Neutrophil (primary cell): ENCODE measurements at regions not wholly inside any gene's neighbourhood (a gene's known extent, or its start where the extent isn't known, plus 50 kb on each side); places are given as distances from the start of the nearest gene placed in this dataset.

Experiments used
- H3K27ac ChIP-seq: fragments of 200-600 bp; sonication (generic); 2 replicates; pipeline ENCODE4 v1.5.1; 2016; ENCODE audit warnings: mild to moderate bottlenecking, moderate library complexity
- H3K27me3 ChIP-seq: fragments of 200-600 bp; sonication (generic); 2 replicates; pipeline ENCODE4 v1.6.0; 2016; ENCODE audit warnings: mild to moderate bottlenecking
- H3K36me3 ChIP-seq: fragments of 200-600 bp; sonication (generic); 2 replicates; pipeline ENCODE4 v1.5.1; 2017
- H3K4me1 ChIP-seq, 2 experiments: fragments of 200-600 bp in 1 of 2; sonication (generic) in 1 of 2; 1 replicate in 1 of 2; 2 replicates in 1 of 2; pipeline versions ENCODE4 v1.5.1 to v1.6.1; 2013 to 2016; ENCODE audit warnings: low read depth in 1 of 2, low read length in 1 of 2, mild to moderate bottlenecking in 1 of 2, moderate library complexity in 1 of 2; ENCODE audit not compliant: control insufficient read depth in 1 of 2, insufficient read depth in 1 of 2
- H3K4me3 ChIP-seq, 2 experiments: fragments of 200-600 bp in 1 of 2; sonication (generic) in 1 of 2; 1 replicate in 1 of 2; 2 replicates in 1 of 2; pipeline ENCODE4 v1.5.1; 2013 to 2016; ENCODE audit warnings: low read depth in 1 of 2, low read length in 1 of 2, mild to moderate bottlenecking in 1 of 2, moderate library complexity in 1 of 2
- H3K9me3 ChIP-seq: fragments of 200-600 bp; sonication (generic); 2 replicates; pipeline ENCODE4 v1.5.1; 2016
- CTCF ChIP-seq: fragments of 200-600 bp; sonication (generic); IDR thresholded peaks from 2 replicates; pipeline ENCODE4 v1.5.1; 2016; ENCODE audit warnings: antibody characterized with exemption

- H3K4me1 ChIP-seq, result no peaks in the 10 kb centered on the region
- no peak overlapping the region for H3K4me3 ChIP-seq
- TF ChIP-seq CTCF, result no peak
- no peak overlapping the region for H3K27ac ChIP-seq
- H3K27me3 ChIP-seq, result no peaks in the 10 kb centered on the region
- H3K36me3 ChIP-seq, result no peaks in the 10 kb centered on the region
- H3K9me3 ChIP-seq, result no peaks in the 10 kb centered on the region
Observed at GRCh38 chr2:6312367-6312766, 553.3 kb downstream of the CMPK2 start.

DNA sequence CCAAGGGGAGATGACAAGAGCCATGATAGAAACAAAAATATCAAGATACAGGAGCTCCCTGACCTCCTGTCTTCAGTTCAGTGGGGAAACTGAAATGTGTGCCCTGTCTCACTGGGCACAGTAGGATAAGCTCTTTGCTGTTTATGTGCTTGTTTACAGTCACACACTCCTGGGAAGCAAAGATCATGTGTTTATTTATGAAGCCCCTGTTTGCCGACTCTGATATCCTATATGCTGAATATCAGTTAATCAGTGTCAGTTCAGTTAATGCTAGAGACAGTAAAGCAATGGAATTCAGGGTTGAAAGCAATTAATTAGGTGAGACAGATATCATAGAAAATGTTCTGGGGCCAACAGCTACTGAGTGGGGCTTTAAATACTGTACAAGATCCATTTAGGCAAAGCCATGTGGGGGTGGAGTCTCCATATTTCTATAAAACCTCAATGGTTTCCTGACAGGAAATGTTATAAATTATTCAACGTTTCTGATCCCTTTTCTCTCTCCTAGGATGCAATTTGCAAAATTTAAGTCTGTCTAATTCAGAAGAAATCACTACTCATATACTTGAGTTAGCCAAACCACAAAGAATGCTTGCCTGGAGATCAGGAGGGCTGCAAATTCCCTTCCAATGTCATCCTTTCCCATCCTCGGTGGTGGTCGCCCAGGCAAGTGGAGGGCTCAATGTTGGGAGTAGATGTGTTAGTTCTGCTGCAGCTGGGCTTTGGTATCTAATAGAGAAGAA, 551.3 kb downstream of the CMPK2 start:
- Histone ChIP-seq H3K36me3 (no peaks in the 10 kb centered on the region), H3K27ac (no peak overlapping the region)
- no peak for TF ChIP-seq CTCF

GRCh38 chr2:6325616-6326015, 540.1 kb downstream of the CMPK2 start:
- no peak overlapping the region for H3K27ac ChIP-seq
- TF ChIP-seq CTCF, result no peak

More for the DNA sequence above, 551.3 kb downstream of the CMPK2 start:
- Histone ChIP-seq H3K9me3 (no peaks in the 10 kb centered on the region), H3K4me1 (no peaks in the 10 kb centered on the region), H3K4me3 (no peak overlapping the region), H3K27me3 (no peaks in the 10 kb centered on the region)

GRCh38 chr2:6326958-6327357, 538.7 kb downstream of the CMPK2 start:
- Histone ChIP-seq H3K27ac (no peak overlapping the region), H3K36me3 (no peaks in the 10 kb centered on the region), H3K4me1 (no peaks in the 10 kb centered on the region), H3K4me3 (no peak overlapping the region), H3K27me3 (no peaks in the 10 kb centered on the region), H3K9me3 (no peaks in the 10 kb centered on the region)
- no peak for TF ChIP-seq CTCF

More at GRCh38 chr2:6325616-6326015, 540.1 kb downstream of the CMPK2 start:
- no peaks in the 10 kb centered on the region for H3K27me3 ChIP-seq
- H3K4me1 ChIP-seq, result no peaks in the 10 kb centered on the region
- no peak overlapping the region for H3K4me3 ChIP-seq
- H3K9me3 ChIP-seq, result no peaks in the 10 kb centered on the region
- no peaks in the 10 kb centered on the region for H3K36me3 ChIP-seq

DNA sequence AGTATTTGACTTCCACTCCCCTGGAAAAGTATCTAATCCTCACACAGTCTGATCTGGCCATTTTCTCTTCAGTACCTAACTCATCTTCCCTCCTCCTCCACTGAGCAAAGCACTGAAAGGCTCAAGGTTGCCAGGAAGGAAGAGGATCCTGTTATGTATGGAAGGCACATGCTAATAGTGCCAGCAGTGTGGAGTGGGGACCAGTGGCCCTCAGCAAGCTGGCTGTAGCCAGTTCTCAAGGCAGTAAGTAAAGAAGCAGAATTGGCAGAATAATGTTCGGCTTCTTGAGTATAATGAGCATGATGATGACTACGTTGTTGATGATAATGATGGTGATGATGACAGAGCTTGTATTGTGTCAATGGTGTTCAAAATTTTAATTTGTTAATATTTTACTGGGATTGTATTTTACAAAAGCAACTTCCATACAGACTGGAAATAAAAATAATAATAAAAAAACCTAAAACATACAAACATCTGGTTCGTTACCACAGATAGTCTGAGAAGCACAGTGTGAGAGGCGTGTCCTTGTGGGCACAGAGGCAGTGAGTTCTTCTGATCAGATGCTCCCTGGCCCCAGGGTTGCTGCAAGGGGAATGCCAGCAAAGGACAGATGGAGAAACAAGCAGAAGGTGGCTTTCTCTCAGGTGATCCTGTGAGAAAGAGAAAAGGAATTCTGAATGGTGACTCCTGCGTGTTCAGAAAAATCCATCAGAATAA, 528.8 kb downstream of the CMPK2 start:
- no peaks in the 10 kb centered on the region for H3K27me3 ChIP-seq
- no peaks in the 10 kb centered on the region for H3K9me3 ChIP-seq
- no peak overlapping the region for H3K4me3 ChIP-seq
- TF ChIP-seq CTCF, result no peak
- H3K4me1 ChIP-seq, result no peaks in the 10 kb centered on the region
- no peaks in the 10 kb centered on the region for H3K36me3 ChIP-seq
- H3K27ac ChIP-seq, result no peak overlapping the region
